NCI-H460 (cell line): ENCODE measurements at regions not wholly inside any gene's neighbourhood (a gene's known extent, or its start where the extent isn't known, plus 50 kb on each side); places are given as distances from the start of the nearest gene placed in this dataset.
A peak's percentile ranks its signal among the peaks of the same experiment; 100 is the strongest.

Experiments used
- DNase-seq: peaks from one replicate; pipeline ENCODE4 v3.0.0-alpha.2; 2016; ENCODE audit warnings: low read depth; ENCODE audit errors: extremely low read depth

GRCh38 chr10:132467464-132468149 is 70.0 kb upstream of the INPP5A start:
- DNase-seq: no peak

DNA sequence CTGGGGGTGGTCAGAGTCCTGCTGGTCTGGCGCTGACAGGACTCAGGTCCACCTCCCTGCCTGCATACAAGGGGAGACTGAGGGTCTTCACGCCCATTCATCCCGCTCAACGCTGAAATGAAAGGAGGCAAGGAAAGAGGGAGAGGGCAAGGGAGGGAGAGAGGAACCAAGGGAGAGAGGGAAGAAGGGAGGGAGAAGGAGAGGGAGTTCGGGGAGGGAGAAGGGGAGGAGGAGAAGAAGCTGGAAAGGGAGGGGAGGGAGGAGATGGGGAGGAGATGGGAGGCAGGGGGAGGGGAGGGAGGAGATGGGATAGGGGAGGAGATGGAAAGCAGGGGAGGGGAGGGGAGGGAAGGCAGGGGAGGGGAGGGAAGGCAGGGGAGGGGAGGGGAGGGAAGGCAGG is 69.4 kb upstream of the INPP5A start:
- no peak for DNase-seq

DNA sequence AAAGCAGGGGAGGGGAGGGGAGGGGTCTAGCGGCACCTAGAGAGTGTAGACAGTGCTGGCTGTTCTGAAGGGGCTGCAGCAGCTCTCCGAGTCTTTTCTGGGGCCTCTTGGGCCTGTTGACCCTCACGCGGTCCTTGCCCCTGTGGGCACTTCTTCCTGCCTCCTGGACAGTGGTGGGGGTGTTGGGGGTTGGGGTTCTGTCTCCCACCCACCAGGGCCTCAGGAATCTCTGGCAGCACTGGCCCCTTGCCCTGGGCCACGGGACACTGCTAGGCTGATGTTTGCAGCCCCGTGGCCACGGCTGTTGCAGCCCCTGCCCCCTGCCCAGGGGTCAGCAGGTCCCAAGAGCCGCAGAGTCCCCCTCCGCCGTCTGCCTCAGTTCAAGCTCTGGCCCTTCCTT is 68.9 kb upstream of the INPP5A start:
- no peak for DNase-seq

GRCh38 chr10:132469197-132469884 is 68.2 kb upstream of the INPP5A start:
- DNase-seq: no peak

DNA sequence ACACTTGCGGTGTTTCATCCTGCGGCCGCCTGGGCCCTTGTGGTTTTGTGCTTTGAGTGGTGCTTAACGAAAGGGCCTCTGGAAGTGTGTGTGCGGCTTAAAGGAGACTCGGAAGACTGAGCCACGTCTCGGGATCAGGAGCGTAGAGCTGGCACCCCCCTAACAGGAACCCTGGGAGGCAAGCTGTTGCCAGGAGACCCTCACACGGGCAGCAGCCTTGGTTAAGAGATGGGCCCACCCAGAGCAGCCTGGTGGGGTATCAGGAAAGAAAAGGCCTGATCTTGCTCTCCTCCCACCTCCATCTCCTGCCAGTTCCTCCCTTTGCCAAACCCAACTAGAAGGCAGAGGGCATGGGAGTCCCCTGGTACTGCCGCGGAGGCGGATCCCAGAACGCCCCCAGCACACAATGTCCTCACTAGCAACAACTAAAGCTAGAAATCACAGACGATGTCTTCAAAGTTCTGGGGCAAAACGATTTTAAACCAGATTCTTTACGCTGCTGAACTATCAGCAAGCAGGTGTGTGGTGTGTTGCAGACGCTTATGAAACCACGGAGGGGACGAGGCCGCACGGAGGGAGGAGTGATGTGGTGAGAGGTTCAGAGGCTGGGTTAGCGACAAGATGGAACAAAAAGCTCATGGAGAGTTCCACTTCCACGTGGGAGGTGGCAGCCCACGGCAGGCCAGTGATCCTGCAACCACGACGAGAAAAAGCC is 67.0 kb upstream of the INPP5A start:
- no peak for DNase-seq

DNA sequence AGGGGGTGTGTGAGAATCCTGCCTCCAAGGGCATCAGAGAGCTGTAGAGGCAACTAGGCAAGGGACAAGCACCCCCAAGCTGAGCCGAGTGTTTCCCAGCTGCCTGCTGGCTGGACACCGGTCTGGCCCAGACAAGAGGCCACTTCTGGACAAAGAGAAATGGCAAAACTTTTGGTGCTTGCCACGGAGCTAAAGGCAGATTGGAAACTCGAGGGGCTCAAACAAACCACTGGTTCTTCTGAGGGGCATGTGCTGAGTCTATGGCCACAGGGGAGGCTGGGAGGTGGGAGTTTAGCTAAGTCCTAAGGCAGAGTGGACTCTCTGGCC is 66.5 kb upstream of the INPP5A start:
- DNase-seq: no peak

GRCh38 chr10:132471484-132471883 is 66.1 kb upstream of the INPP5A start:
- DNase-seq: no peak

GRCh38 chr10:132475086-132475485 is 62.5 kb upstream of the INPP5A start:
- DNase-seq: no peak

GRCh38 chr10:132476146-132477065 is 61.2 kb upstream of the INPP5A start:
- DNase-seq: no peak

GRCh38 chr10:132477066-132477397 is 60.6 kb upstream of the INPP5A start:
- DNase-seq: no peak

GRCh38 chr10:132477398-132478340 is 59.9 kb upstream of the INPP5A start:
- no peak for DNase-seq

GRCh38 chr10:132478341-132479023 is 59.1 kb upstream of the INPP5A start:
- DNase-seq: no peak

- no peak for DNase-seq
Measured at GRCh38 chr10:132479024-132479602, 58.5 kb upstream of the INPP5A start.

DNA sequence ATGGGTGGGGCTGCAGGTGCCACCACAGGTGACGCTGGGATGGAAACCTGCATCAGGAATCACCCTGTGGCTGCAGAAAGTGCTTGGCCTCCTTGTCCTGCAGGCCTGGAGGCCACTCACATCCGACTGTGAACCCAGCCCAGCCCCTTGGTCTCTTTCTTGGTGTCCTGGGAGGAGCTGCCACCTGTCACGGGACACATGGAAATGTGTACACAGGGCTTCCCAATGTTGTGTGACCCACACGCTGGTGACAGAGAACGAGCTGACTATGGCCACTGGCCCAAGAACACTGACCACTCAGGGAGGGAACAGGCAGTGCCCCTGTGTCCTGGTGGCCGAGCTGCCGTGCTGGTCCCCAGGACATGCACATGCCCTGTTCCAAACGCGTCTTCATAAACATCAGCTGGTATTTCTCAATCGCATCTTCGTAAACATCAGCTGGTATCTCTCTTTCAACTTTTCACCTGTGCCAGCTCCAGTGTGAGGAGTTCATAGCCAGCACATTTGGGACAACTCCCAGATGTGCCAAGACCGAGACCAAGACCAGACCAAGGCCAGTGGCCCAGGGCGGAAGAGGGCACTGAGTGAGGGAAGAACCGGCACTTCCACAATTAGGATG is 57.9 kb upstream of the INPP5A start:
- DNase-seq: no peak

- no peak for DNase-seq
Measured at GRCh38 chr10:132480356-132480755, 57.2 kb upstream of the INPP5A start.

- no peak for DNase-seq
Measured at GRCh38 chr10:132481690-132482089, 55.9 kb upstream of the INPP5A start.

GRCh38 chr10:132482090-132482800 is 55.3 kb upstream of the INPP5A start:
- peak; percentile 82 for DNase-seq

DNA sequence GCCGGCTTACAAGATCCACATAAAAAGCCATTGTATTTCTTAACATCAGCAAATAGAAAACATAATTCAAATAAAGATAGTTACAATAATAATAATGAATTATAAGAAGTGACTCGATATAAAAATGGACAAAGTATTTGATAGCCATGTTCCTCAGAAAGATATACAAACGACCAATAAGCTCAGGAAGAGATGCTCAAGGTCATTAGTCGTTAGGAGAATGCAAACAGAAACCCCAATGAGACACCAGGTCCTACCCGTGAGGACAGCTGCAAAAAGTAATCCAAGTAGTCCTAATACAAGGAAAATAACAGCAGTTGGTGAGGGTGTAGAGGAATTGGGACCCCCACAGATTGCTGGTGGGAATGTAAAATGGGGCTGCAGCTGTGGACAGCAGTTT is 54.2 kb upstream of the INPP5A start:
- DNase-seq: no peak
